ENCODE measurements at regions not wholly inside any gene's neighbourhood (a gene's known extent, or its start where the extent isn't known, plus 50 kb on each side); places are given as distances from the start of the nearest gene placed in this dataset.

GRCh38 chr11:45455536-45455935 is 169.4 kb upstream of the SYT13 start:
- TF ChIP-seq CTCF (conservative IDR thresholded peaks at IDR 0.05) (no peak), ZFX (IDR thresholded peaks at IDR 0.05) (no peak)

Measured in C4-2B (cell line).